Dermis microvascular lymphatic vessel endothelial cell (primary cell): ENCODE measurements at regions not wholly inside any gene's neighbourhood (a gene's known extent, or its start where the extent isn't known, plus 50 kb on each side); places are given as distances from the start of the nearest gene placed in this dataset.
A peak's percentile ranks its signal among the peaks of the same experiment; 100 is the strongest.
"Not testable (repeated sequence)": the region's sequence is repeated elsewhere in the genome, so short reads cannot be mapped to it uniquely, and the experiment has no call there.

Experiments
- DNase-seq, 2 donors: peaks; one replicate each; pipeline versions ENCODE4 v3.0.0 to v3.0.0-alpha.2; 2010; ENCODE audit warnings: low read depth in 2 of 2

DNA sequence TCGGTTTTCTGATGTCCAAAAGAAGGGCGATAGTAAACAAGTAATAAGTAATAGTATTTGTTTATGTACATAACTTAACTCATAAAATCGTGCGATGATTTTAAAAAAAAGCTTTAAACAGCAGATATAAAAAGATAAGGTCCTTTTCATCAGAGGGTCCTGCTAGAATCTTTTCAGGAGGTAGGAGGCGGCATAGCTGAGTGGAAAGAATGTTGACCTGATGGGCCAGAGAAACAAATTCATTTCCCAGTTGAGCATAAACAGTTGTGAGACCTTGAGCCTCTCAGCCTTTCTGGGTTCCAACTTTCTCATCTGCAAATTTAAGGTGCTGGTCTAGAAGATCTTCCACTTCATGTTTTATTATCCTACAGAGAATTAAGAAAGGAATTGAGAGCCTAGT, 173.5 kb downstream of the LACC1 start:
- no peak for DNase-seq

DNA sequence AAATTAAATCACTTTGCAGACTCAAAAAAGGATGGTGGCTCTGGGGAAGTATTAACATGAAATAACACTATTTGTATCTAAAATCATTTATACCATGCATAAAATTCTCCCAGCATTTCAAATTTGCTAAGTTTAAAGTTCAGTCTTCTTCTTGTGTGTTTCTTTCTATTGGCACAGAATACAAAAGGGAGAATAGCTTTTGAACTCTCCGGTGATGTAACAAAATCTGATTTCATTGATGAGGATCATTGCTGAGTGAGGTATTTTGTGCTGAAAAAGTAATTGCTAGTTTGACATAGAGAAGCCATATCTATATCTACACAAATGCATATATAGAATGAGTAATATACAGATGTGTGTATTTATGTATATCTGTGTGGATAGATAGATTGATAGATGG, 174.8 kb downstream of the LACC1 start:
- no peak for DNase-seq

DNA sequence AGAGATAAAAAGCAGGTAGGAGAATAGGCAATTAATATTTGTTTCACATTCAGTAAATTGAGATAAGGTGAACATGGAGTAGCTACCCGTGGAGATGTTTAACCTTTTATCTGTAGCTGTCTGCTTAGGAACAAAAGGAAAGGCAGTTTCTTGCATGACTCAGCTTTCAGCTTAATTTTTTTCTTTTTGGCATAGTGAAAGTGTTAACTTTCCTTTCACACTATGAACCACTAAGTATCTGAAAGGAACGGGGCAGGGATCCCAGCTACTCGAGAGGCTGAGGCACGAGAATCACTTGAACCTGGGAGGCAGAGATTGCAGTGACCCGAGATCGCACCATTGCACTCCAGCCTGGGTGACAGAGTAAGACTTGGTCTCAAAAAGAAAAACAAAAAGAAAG, 176.0 kb downstream of the LACC1 start:
- not testable (repeated sequence) for DNase-seq

DNA sequence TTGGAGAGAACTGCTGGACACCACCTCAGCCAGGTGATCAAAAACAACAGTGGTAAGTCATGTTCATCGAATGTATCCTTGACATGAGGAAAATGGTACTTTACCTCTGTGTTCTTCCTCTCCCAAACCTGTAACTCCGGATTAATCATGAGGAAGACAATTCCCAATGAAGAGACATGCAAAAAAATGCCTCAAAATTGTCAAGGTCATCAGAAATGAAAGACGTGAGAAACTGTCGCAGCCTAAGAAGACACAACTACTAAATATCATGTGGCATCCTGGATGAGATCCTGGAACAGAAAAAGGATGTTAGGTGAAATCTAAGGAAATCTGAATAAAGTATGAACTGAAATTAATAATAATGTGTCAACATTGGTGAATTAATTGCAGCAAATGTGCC, 178.4 kb downstream of the LACC1 start:
- no peak for DNase-seq

DNA sequence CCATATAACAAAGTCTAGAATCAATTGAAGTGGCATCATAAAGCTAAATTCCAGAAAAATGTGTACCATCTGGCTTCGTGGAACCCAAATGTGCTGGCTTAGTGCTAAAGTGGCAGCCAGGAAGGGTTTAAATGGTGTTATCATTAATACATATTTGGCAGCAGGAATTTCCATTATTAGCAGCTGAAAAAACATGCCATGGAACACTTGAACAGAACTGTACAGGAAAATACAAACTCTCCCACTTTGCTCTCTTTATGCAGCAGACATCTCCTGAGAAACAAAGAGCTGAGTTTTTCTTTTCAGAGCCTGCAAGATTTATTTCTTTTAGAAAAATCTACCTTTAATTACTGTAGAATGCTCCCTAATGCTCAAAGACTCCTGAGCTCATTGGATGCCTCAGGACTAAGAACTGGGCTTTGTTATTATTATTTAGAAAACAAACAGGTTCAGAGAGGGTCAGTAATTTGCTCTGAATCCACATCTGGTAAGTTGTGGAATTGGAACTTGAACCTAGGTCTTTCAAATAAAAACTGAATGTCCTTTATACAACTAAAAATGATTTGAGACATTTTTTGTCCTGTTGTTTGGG, 179.0 kb downstream of the LACC1 start:
- DNase-seq, result peak; percentile 52 to 72

DNA sequence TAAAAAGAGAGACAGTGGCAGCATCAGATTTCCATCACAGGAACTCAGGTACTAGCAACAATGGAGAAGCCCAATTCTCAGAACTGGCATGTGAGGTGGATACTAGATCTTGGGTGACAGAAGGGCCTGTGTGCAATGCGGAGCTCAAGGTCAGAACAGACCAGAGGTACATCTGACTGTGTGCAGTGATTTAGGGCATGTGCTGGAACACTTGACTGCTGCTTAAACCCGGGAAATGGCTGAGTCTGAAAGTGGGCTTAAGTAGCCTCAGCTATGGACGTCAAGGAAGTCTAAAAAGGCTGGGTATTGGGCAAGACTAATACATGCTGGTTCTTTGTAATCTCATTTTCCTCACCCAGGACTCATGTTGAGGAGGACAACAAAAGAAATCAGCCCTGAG, 182.2 kb downstream of the LACC1 start:
- no peak for DNase-seq

DNA sequence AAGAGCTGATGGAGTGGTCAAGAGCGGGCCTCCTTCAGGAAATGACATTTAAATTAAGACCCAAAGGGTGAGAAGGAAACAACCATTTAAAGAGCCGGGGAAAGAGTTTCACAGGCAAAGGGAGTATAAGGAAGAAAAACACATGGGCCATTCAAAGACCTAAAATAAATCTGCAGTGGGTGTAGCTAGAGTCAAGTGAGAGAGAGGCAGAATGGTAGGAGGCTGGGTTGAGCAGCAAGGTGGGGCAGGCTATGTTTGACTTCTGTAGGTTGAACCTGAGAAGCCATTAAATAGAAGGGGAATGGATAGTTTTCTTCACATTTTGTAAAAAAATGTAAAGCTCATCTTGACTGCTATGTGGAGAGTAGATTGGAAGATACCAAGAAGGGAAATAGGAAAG, 183.8 kb downstream of the LACC1 start:
- no peak for DNase-seq

DNA sequence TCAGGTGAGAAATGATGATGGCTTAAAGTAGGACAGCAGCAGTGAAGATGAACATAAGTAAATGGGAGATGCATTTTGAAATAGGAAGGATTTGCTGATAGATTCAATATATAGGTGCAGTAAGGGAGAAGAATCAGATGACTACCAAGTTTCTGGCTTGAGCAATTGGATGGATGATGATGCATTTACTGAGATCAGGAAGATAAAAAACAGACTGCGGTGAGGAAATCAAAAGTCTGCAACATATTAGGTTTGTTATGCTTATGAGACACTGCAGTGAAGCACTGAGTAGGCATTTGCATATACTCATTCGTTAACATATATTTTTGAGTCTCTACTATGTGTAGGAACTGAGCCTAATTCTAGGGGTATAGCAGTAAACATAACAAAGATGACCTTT, 184.2 kb downstream of the LACC1 start:
- no peak for DNase-seq

DNA sequence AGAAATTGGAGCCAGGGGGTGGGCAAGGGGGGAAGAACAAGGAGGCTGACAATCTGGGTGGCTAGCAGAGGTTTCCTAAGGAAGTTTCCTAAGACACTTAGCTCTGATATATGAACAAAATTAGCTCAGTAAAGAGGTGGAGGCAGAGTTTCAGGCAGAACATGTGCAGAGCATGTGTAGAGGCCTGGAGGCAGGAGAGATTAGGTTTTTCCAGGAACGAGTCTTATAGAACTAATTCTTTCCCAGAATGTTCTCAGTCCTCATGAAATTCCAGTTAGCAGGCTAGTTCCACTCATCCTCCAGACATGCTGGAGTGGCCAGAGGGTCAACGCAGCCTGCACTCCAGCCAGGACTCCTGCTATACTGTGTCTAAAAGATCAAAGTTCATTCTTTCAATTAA, 184.7 kb downstream of the LACC1 start:
- DNase-seq, result no peak

DNA sequence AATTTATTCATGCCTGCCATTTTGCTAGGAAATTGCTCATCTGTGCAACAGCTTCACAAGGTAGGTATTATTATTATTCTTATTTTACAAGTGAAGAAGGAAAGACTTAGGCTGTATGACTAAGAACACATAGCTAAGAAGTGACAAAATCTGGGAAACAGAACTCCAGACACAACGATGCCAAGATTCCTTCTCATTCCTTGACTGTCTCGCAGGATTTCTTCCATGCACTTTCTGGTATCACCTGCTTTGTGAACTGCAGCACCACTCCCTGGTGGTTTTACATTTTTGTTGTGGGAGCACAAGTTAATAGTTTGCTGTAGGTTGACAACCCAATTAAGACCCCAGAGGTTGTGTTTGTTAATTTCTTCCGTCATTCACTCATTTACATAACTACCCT, 188.5 kb downstream of the LACC1 start:
- DNase-seq, result no peak

DNA sequence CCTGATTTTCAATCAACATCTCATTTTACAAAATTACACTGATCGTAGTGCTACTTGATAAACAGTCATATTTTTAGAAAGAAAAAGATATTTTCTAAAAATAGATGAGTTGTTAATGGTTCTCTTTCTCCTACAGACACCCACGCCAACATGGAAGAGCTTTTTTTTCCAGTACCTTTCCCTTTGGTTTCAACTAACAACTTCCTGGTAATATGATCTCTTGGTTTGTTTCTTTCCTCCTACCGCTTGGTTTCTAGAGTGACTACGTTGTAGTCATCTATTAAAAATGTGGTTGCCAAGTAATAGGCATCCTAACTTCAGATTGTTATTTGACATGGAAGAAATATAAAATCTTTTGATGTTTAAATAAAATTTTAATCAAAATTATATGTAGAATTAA, 189.0 kb downstream of the LACC1 start:
- DNase-seq, result peak; percentile 30 to 72

DNA sequence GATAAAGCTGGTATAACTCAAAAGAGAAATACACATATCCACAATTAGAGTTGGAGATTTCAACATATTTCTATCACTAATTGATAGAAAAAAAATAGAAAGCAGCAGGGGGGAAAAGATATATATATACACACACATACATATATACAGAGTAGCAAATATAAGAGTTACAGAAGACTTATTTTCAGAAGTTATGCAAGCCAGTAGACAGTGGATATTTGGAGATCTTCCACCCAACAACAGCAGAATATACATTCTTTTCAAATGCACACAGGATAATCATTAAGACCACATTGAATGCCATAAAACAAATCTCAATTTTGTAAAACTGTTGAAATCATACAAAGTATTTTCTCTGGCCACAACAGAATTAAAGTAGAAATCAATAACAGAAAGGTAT, 192.8 kb downstream of the LACC1 start:
- DNase-seq, result no peak

DNA sequence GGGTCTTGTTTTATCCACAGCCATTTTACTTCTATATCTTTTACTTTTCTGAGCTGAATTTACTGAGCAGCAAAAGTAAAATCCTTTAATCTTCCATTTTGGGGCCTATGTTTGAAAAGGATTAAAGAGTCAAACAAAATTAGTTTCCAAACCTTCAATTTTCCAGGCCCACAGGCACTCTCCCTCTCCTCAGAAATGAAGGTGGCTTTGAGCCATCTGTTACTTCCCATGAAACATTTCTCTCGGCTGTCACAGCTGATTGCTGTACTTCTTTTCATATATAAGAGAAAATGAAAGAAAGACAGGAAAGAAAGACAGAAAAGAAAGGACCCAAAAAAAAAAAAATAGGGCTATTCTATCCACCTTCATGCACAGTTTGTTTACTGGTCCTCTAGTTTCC, 194.9 kb downstream of the LACC1 start:
- DNase-seq, result no peak

DNA sequence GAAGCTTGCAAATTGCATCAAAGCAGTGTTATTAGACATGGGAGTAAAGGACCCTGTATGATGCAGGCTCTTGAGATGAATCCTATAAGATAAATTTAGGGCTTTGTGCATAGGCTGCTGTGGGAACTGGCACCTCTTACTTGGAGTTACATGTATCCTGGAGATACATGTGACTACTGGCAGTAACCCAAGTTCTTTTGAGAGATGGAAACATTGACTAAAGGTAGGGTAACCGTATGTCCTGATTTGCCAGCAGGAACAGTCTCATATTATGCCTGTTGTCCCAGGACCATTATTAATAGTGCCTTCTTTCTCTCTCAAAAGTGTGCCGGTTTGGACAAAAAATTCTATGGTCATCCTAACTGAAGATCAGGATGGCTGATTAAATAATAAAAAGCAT, 195.4 kb downstream of the LACC1 start:
- peak in 1 of 2 donors; percentile 6 for DNase-seq

DNA sequence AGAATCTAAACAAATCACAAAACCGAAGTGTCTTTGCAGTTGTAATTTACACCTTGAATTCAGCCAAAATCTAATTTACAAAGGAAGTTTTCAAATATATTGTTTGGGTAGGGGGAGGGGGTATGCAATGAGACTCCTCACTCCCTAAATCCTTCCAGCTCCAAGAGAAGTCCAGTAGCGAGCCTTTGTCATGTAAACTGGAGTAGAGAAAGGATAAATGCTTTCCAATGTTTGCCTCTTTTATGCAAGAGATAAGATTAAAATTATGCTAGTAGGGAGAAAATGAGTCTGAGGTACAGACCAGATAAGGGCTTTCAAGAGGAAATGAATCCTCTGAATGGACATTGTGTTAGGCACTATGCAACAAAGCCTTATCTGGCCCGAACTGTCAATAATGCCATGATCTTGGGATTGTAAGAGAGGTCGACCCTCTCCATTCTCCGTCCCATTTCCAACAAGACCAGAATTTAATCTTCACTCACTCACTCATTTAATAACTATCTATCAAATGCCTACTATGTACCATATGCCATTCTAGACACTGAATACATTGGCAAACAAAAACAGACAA, 199.2 kb downstream of the LACC1 start:
- DNase-seq, result no peak

DNA sequence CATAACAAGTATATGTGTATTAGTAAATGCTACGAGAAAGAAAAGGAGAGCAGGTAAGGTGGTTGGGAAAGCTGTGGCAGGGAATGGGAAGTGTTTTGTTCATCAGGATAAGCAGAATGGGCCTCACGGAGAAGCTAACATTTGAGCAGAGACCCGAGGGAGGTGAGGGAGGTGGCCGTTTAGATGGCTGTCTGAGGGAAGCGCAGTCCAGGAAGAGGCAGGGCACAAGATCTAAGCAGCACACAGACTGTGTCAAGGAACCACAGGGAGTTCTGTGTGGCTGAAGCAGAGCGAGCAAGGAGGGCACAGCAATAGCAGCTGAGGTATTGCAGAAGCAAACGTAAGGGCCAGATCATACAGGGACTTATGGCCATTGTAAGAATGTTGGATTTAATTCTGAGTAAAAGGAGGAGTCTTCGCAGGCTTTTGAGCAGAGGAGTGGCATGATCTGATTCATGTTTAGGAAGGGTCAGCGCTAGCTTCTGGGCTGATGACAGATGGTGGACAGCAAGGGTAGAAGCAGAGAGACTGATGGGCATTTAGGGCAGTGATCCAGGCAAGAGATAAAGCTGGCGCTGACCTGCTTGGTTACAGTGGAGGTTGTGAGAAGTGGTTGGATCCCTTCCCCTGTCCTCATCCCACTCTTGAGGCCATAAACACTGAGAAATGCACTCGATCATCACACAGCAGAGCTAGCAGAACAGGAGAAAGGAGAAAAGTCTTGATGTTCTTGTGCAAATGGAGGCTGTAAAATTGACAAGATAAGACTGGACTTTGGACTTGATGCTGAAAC, 199.9 kb downstream of the LACC1 start:
- DNase-seq, result no peak

DNA sequence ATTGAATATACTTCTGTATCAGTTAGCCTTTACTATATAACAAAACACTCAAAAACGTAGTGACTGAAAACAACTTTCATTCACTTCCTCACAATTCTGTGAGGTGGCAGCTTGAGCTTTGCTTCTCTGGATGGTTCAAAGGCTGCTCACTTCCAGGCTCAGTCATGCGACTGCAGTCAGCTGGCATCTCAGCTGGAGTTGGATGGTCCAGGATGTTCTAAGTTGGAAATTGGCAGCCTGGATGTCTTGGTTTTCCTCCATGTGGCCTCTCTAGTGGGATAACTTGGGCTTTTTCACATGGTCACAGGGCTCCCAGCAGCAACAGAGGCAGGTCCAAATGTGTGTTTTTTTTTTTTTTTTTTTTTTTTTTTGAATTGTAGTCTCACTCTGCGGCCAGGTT, 204.4 kb downstream of the LACC1 start:
- DNase-seq, result no peak

DNA sequence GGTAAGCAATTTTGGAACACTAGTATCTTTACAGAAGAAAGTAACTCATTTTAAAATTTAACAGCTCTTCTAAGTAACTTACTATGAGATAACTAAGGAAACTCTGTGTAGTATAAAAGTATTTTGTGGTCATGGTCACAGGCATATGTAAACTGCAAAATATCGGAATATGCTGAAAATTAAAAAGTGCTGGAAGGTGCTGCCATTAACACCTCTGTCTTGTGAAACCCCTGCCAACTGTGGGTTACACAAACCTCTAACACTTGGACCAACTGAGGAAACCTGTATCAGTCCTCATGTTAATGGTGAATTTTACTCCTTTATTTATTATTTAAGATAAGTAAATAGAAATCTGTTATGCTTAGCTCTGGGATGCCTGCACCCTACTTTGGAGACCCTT, 206.7 kb downstream of the LACC1 start:
- DNase-seq, result no peak

DNA sequence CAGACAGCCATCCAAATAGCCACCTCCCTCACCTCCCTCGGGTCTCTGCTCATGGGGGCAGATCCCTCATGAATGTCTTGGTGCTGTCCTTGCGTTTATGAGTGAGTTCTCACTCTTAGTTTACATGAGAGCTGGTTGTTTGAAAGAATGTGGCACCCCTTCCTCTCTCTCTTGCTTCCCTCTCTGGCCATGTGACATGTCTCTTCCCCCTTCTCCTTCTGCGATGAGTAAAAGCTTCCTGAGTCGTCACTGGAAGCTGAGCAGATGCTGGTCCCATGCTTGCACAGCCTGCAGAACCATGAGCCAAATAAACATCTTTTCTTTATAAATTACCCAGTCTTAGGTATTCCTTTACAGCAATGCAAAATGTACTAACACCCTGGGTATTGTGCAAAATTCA, 208.7 kb downstream of the LACC1 start:
- no peak for DNase-seq

DNA sequence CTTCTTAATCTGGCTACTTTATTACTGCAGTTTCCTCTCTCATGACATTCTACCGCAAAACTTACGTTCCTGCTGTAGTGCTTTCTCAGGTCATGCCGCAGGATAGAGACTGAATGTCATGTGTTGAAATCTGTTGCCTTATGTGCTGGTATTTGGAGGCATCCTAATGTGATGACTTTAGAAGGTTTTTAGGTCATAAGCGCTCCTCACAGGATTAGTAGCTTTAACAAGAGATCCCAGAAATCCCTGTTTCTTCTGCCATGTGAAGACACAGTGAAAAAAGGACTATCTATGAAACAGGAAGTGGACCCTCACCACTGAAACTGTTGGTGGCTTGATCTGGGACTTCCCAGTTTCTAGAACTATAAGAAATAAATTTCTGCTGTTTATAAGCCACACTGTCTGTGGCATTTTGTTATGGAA, 209.3 kb downstream of the LACC1 start:
- no peak for DNase-seq

DNA sequence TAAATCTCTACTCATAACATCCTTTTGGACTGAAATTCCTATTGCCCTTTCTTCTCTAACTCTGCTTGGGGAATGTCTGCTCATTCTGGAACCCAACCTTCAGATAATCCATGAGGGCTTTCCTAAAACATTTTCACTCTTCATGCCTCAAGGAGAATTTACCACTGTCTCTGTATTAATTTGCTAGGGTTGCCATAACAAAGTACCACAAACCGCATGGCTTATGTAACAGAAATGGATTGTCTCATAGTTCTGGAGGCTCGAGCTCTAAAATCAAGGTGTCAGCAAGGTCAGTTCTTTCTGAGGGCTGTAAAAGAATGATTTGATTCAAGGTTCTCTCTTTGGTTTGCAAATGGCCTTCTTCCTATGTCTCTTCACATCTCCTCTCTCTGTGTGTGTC, 209.7 kb downstream of the LACC1 start:
- no peak for DNase-seq

DNA sequence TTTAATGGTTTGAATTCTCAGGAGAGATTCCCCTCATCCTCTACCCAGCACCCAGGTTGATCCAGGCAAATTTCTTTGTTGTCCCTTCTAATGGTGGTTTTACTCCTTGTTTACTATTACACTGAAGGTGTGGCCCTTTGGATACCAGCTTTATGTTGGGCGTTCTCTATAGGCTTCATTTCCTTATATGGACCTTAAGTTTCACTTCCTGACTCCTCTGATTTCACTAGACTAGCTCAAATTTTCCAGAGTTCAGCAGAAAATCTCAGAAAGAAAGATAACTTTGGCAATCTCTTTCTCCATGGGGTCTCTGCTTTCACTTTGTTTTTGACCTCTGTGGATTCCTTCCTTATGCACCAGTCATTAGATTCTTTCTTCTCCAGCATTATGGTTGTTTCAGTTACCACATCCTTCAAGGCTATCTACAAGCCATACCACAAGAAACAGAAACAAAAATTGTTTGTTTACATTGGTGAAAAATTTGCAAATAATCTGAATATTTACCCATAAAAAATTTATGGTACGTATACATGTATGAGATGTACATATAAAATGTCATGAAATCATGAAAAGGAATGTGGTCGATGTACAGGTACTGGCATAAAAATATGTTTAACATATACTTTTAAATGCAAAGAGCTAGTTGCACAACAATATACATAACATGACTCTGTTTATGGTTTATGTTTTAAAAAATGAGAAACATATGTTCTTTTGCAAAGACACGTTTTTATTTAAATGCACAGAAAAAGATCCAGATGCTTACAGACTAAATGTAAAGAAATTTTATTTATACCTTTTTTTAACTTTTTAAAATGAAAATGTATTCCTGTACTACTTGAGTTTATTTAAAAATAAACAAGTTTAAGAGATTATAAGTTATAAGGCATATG, 212.6 kb downstream of the LACC1 start:
- no peak for DNase-seq
